LHCN-M2 (cell line): ENCODE measurements at regions not wholly inside any gene's neighbourhood (a gene's known extent, or its start where the extent isn't known, plus 50 kb on each side); places are given as distances from the start of the nearest gene placed in this dataset.

Experiments used
- DNase-seq: peaks from one replicate; pipeline ENCODE4 v3.0.0-alpha.2; 2012; ENCODE audit warnings: low read depth

GRCh38 chr1:220363196-220363837, 91.1 kb upstream of the RAB3GAP2 start:
- DNase-seq, result no peak

DNA sequence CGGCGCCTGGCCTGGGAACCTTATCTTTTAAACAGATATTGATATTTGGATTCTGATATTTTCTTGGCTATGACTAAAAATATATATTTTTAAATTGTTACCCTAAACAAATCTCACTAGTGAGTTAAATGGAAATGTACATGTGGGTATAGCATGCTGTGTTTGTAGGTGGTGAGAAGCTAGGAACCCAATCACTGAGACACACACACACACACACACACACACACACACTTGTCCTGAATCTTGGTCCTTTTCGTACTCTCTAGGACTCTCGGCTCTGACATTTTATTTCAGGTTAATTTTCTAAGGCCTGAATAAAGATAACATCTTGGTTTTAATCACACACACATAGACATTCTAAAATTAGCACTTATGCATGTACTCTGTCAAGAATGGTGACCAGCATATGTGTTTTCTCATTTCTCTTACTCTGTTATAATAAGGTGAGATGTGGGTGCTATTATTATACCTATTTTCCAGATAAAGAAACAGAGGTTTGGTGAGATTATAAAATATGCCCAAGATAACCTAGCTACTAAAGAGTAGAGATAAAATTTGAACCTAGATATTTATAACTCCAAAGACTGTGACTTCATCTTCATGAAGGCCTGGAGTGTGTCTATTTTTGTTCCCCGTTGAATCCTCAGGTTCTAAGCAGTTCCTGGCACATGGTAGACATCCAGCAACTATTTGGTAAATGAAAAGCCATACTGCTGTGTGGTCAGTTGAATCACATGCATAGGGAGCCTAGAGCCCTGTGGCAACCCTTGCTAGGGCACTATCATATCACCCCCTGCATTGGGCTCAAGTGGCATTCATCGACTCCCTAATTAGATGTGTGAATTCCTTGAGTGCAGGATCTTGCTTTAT, 85.0 kb upstream of the RAB3GAP2 start:
- no peak for DNase-seq

DNA sequence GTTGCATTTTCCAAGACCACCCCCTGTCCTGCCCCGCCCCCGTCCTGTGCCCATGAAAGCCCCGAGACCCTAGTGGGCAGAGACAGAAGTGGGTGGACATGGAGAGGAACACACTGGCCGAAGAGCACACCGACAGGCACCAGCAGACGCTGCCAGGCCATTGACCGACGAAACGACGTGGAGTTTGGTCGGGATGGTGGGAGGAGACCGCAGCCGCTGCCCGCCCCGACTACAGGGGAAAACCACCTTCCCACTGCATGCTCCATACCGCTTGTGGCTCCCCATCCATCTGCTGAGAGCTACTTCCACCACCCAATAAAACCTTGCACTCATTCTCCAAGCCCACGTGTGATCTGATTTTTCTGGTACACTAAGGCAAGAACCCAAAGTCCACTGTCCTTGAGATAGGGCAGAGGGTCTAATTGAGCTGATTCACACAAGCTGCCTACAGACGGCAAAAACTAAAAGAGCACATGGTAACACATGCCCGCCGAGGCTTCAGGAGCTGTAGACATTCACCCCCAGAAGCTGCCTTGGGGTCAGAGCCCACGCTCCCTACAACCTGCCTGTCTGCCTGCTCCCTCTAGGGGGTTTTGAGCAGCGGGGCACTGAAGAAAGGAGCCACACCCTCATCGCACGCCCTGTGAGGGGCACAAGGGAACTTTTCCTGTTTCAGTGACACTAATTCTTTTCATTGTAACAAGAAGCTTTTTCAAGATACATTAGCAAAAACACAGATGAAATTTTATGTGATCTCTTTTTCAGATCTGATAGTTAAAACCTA, 81.2 kb upstream of the RAB3GAP2 start:
- no peak for DNase-seq

DNA sequence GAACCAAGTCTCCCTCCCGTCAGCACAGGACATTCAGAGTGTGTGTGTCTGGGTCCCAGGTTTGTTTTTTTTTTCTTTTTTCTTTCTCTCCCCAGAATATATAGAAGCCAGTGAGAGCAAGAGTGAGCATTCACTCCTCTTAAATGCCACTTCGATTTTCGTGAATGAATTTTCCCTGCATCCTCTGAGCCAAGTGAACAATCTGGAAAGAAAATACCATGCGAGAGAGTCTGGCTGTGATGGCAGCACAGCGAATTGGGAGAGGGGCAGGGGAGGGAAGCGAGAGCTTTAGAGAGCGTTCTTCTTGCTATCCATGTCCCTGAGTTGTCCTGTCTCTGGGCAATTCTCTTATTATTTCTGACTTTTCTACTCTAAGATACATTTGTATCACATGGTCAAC, 76.0 kb upstream of the RAB3GAP2 start:
- DNase-seq, result no peak

DNA sequence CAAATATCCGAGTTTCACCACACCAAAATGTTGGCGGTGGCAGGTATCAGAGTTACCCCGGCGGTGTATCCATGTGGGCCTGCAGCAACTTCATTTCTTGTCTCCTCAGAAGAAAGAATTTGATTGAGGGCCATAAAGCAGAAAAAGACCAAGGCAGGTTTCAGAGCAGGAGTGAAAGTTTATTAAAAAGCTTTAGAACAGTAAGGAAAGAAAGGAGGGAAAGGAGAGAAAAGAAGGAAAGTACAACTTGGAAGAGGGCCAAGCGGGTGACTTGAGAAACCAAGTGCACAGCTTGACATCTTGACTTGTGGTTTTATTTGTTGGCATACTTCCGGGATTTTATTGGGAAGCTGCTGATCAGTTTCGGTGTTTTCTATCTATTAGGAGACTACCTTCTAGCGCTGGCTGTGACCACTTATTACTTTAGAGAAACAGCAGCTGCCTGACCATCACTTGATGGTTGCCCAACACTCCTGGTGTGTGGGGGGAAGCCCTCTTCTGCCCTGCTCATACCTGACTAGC, 75.5 kb upstream of the RAB3GAP2 start:
- DNase-seq, result no peak

GRCh38 chr1:220344745-220345144, 72.5 kb upstream of the RAB3GAP2 start:
- no peak for DNase-seq

GRCh38 chr1:220342853-220343252, 70.6 kb upstream of the RAB3GAP2 start:
- DNase-seq, result peak; percentile 20

GRCh38 chr1:220341126-220341525, 68.9 kb upstream of the RAB3GAP2 start:
- no peak for DNase-seq

- no peak for DNase-seq
These were observed 67.3 kb upstream of the RAB3GAP2 start for GRCh38 chr1:220339581-220339980.

- DNase-seq, result no peak
These were observed 66.5 kb upstream of the RAB3GAP2 start for GRCh38 chr1:220338759-220339158.

GRCh38 chr1:220336391-220337031, 64.3 kb upstream of the RAB3GAP2 start:
- no peak for DNase-seq

DNA sequence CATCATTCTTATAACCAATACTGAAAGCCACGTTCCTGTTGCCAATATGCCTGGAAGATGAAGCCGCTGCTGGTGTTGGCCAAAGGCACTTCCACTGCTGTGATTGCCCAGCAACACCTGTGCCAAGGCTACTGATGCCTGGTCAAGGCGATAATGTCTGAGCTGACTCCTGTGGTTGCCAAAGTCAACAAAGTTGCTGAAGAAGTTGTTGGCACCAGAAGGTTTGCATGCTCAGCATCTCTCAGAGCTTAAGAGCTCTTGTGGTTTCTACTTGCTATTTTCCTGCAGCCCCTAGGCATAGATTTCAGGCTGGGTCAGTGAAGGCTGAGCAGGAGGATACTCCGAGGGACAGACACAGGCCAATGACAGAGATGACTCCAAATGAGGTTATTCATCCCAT, 63.4 kb upstream of the RAB3GAP2 start:
- no peak for DNase-seq

DNA sequence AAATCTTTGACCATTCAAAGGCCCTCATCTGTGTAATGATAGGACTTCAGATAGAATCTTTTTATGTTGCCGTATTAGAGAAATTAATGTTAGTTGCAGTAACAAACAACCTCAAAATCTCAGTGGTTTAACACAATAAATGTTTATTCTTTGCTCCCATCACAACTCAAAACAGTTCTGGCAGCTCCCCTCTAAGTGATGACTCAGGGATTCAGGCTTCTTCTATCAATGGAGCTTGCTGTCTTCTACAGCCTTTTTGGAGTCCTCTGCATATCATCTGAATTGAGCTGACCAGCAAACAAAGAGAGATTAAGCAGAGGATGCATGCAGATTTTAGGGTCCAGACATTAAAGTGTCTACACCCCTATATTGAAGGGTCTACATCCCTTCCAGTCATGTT, 59.1 kb upstream of the RAB3GAP2 start:
- DNase-seq, result no peak

DNA sequence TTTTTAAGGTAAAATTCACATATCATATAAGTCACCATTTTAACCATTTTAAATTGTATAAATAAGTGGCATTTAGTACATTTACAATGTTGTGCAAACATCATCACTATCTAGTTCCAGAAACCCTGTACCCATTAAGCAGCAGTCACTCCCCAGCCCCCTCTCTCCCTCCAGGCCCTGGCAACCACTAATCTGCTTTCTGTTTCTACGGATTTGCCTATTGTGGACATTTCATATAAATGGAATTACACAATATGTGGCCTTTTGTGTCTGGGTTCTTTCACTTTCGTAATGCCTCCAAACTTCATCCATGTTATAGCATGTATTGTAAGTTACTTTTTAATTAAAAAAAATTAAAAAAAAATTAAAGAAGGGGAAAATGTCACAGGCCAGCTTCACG, 58.0 kb upstream of the RAB3GAP2 start:
- DNase-seq, result peak; percentile 5

DNA sequence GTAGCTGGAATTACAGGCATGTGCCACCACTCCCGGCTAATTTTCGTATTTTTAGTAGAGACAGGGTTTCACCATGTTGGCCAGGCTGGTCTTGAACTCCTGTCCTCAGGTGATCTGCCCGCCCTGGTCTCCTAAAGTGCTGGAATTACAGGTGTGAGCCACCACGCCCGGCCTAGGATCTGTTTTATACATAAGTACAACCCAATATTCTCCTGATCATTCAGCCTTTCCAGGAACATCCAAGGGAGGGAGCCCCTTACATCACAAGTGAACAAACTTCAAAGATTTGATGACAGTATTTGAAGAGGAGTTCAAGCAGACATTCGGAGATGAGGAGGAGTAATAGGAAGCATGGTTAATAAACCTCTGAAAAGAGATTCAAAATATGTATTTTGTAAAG, 54.9 kb upstream of the RAB3GAP2 start:
- no peak for DNase-seq

- DNase-seq, result no peak
These were observed 54.3 kb upstream of the RAB3GAP2 start for GRCh38 chr1:220326578-220326977.

GRCh38 chr1:220325306-220325995, 53.2 kb upstream of the RAB3GAP2 start:
- no peak for DNase-seq

DNA sequence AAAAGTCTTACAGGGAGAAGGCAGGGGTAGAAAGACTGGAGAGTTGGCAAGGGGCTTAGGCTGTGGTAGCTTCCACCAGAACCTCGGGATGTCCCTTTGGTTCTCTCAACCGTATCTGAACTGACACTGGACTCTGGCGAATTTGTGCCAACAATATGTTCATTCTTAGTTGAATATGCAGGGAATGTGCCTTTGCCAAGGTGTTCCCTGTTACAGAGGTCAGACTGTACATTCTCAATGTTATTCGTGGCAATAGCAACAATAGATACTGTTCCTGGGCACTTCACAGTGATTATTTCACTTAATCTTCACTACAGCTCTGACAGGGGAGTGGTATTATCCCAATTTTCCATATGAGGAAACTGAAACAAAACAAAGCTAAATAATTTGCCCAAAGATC, 51.5 kb upstream of the RAB3GAP2 start:
- DNase-seq, result no peak

- no peak for DNase-seq
These were observed 50.3 kb upstream of the RAB3GAP2 start for GRCh38 chr1:220322570-220322969.
